A673 (cell line): ENCODE measurements at regions not wholly inside any gene's neighbourhood (a gene's known extent, or its start where the extent isn't known, plus 50 kb on each side); places are given as distances from the start of the nearest gene placed in this dataset.

Experiments used
- BruUV-seq: library from RNA; stranded (reverse); fragments of 400-500 nt; replicated peaks from 2 replicates; lab custom pipeline; 2021; lab: Mats Ljungman, UMichigan
- CTCF ChIA-PET: fragments of 300-600 bp; sonication (Branson Sonifier 250); formaldehyde crosslinking; loops from one replicate; lab custom pipeline; 2022; ENCODE audit warnings: antibody characterized with exemption; lab: Charles Lee
- POLR2A ChIA-PET: fragments of 300-600 bp; sonication (Branson Sonifier 250); formaldehyde crosslinking; loops from one replicate; lab custom pipeline; 2022; ENCODE audit warnings: antibody characterized with exemption; ENCODE audit not compliant: low non-redundant PET; lab: Charles Lee
- DNase-seq: peaks from one replicate; pipeline ENCODE4 v3.0.0-alpha.2; 2015; ENCODE audit warnings: low spot score
- H3K27ac ChIP-seq: fragments of 200-600 bp; sonication (generic); 2 replicates; pipeline ENCODE4 v1.5.1; 2016; ENCODE audit warnings: mixed run types, low read depth, mild to moderate bottlenecking, mixed read lengths, antibody characterized with exemption, low read length; ENCODE audit not compliant: poor library complexity, severe bottlenecking
- H3K27me3 ChIP-seq: fragments of 200-600 bp; sonication (generic); replicated peaks from 2 replicates; pipeline ENCODE4 v1.6.1; 2017; ENCODE audit warnings: mixed run types, low read depth, mild to moderate bottlenecking, mixed read lengths, antibody characterized with exemption, low read length; ENCODE audit not compliant: insufficient read depth, poor library complexity
- H3K36me3 ChIP-seq: fragments of 200-600 bp; sonication (generic); 2 replicates; pipeline ENCODE4 v1.6.1; 2016; ENCODE audit warnings: mixed run types, mild to moderate bottlenecking, mixed read lengths, antibody characterized with exemption, low read length; ENCODE audit not compliant: insufficient read depth, poor library complexity, severe bottlenecking
- H3K4me1 ChIP-seq: fragments of 200-600 bp; sonication (generic); 2 replicates; pipeline ENCODE4 v1.6.1; 2017; ENCODE audit warnings: mixed run types, mild to moderate bottlenecking, mixed read lengths, antibody characterized with exemption, low read length; ENCODE audit not compliant: insufficient read depth, poor library complexity, severe bottlenecking
- H3K4me3 ChIP-seq: fragments of 200-600 bp; sonication (generic); 2 replicates; pipeline ENCODE4 v1.5.1; 2016; ENCODE audit warnings: low read depth, mixed run types, mild to moderate bottlenecking, mixed read lengths, low read length; ENCODE audit not compliant: poor library complexity, severe bottlenecking
- H3K9me3 ChIP-seq: fragments of 200-600 bp; sonication (generic); 2 replicates; pipeline ENCODE4 v1.6.1; 2016; ENCODE audit warnings: mixed run types, low read depth, mild to moderate bottlenecking, mixed read lengths, antibody characterized with exemption, low read length; ENCODE audit not compliant: poor library complexity, severe bottlenecking
- EZH2 ChIP-seq: fragments of 200-600 bp; sonication (generic); IDR thresholded peaks from 2 replicates; pipeline ENCODE4 v1.6.1; 2017; ENCODE audit warnings: borderline replicate concordance, low read depth, mild to moderate bottlenecking, mixed read lengths, antibody characterized with exemption, low read length; ENCODE audit not compliant: poor library complexity, severe bottlenecking
- intact Hi-C: fragments of 100-400 bp; cut with micrococcal nuclease; formaldehyde crosslinking; loops from one replicate; pipeline ENCODE4 v1.10.0; 2022; ENCODE audit not compliant: unreplicated experiment
- TF ChIP-seq, protein P1 (sequence below): fragments of 300-800, 200-600 bp; sonication (generic); conservative IDR thresholded peaks from 2 replicates; pipeline ENCODE4 v1.5.1; 2017; ENCODE audit warnings: low read depth, mild to moderate bottlenecking, antibody characterized with exemption, low read length, moderate library complexity, mixed read lengths

GRCh38 chr18:61720496-61720895 is 172.3 kb downstream of the RNF152 start:
- ChIA-PET CTCF (no interaction called here), POLR2A (no interaction called here)
- no peak overlapping the region for H3K27ac ChIP-seq
- no peak overlapping the region for H3K4me3 ChIP-seq
- no TSS peak for BruUV-seq
- no peaks in the 10 kb centered on the region for H3K36me3 ChIP-seq
- TF ChIP-seq, protein P1, sequence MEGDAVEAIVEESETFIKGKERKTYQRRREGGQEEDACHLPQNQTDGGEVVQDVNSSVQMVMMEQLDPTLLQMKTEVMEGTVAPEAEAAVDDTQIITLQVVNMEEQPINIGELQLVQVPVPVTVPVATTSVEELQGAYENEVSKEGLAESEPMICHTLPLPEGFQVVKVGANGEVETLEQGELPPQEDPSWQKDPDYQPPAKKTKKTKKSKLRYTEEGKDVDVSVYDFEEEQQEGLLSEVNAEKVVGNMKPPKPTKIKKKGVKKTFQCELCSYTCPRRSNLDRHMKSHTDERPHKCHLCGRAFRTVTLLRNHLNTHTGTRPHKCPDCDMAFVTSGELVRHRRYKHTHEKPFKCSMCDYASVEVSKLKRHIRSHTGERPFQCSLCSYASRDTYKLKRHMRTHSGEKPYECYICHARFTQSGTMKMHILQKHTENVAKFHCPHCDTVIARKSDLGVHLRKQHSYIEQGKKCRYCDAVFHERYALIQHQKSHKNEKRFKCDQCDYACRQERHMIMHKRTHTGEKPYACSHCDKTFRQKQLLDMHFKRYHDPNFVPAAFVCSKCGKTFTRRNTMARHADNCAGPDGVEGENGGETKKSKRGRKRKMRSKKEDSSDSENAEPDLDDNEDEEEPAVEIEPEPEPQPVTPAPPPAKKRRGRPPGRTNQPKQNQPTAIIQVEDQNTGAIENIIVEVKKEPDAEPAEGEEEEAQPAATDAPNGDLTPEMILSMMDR: no peak
- TF ChIP-seq EZH2: no peak
- no peak for DNase-seq
- H3K9me3 ChIP-seq: no peaks in the 10 kb centered on the region
- intact Hi-C loops: no loop called here
- no peaks in the 10 kb centered on the region for H3K4me1 ChIP-seq
- H3K27me3 ChIP-seq: peaks cover 29% of the 10 kb centered on the region

GRCh38 chr18:61719671-61720070 is 173.1 kb downstream of the RNF152 start:
- DNase-seq: no peak
- ChIA-PET POLR2A (no interaction called here), CTCF (no interaction called here)
- H3K27ac ChIP-seq: no peak overlapping the region
- H3K27me3 ChIP-seq: peaks cover 29% of the 10 kb centered on the region
- H3K4me3 ChIP-seq: no peak overlapping the region
- TF ChIP-seq, protein P1: no peak
- no peak for TF ChIP-seq EZH2
- no TSS peak for BruUV-seq
- H3K9me3 ChIP-seq: no peaks in the 10 kb centered on the region
- H3K36me3 ChIP-seq: no peaks in the 10 kb centered on the region
- no peaks in the 10 kb centered on the region for H3K4me1 ChIP-seq
- intact Hi-C loops: no loop called here

- BruUV-seq: no TSS peak
- intact Hi-C loops: no loop called here
- no peak overlapping the region for H3K4me3 ChIP-seq
- no peak for DNase-seq
- H3K4me1 ChIP-seq: no peaks in the 10 kb centered on the region
- H3K9me3 ChIP-seq: no peaks in the 10 kb centered on the region
- CTCF ChIA-PET: no interaction called here
- TF ChIP-seq EZH2: no peak
- TF ChIP-seq, protein P1: no peak
- no peak overlapping the region for H3K27ac ChIP-seq
- H3K27me3 ChIP-seq: peaks cover 29% of the 10 kb centered on the region
- no peaks in the 10 kb centered on the region for H3K36me3 ChIP-seq
- POLR2A ChIA-PET: no interaction called here
These were observed 173.9 kb downstream of the RNF152 start for GRCh38 chr18:61718944-61719343.
